Brain microvascular endothelial cell (primary cell): ENCODE measurements at regions not wholly inside any gene's neighbourhood (a gene's known extent, or its start where the extent isn't known, plus 50 kb on each side); places are given as distances from the start of the nearest gene placed in this dataset.

Experiments
- DNase-seq: peaks from one replicate; pipeline ENCODE4 v3.0.0-alpha.2; 2020
- H3K27ac ChIP-seq: fragments of 250-450 bp; sonication (Bioruptor Pico); 2 replicates; pipeline ENCODE4 v1.5.1; 2020; ENCODE audit warnings: mild to moderate bottlenecking, moderate library complexity
- H3K27me3 ChIP-seq: fragments of 250-450 bp; sonication (Bioruptor Pico); replicated peaks from 2 replicates; pipeline ENCODE4 v1.5.1; 2020; ENCODE audit warnings: mild to moderate bottlenecking
- H3K36me3 ChIP-seq: fragments of 250-450 bp; sonication (Bioruptor Pico); replicated peaks from 2 replicates; pipeline ENCODE4 v1.5.1; 2020; ENCODE audit warnings: mild to moderate bottlenecking
- H3K4me3 ChIP-seq: 2 replicates; pipeline ENCODE4 v1.5.1; 2011; ENCODE audit warnings: low read depth, mild to moderate bottlenecking, control low read depth, low read length, moderate library complexity
- in situ Hi-C: cut with HindIII; loops from 2 replicates; pipeline ENCODE4 v1.10.0; 2017; ENCODE audit warnings: low sequenced_read_pairs, low pct_ligation_motif_present
- TF ChIP-seq, protein P1 (sequence below): IDR thresholded peaks from 2 replicates; pipeline ENCODE4 v1.5.1; 2011; ENCODE audit warnings: low read depth, mild to moderate bottlenecking, moderate library complexity, low read length, control low read depth, inconsistent platforms; ENCODE audit errors: missing control alignments

DNA sequence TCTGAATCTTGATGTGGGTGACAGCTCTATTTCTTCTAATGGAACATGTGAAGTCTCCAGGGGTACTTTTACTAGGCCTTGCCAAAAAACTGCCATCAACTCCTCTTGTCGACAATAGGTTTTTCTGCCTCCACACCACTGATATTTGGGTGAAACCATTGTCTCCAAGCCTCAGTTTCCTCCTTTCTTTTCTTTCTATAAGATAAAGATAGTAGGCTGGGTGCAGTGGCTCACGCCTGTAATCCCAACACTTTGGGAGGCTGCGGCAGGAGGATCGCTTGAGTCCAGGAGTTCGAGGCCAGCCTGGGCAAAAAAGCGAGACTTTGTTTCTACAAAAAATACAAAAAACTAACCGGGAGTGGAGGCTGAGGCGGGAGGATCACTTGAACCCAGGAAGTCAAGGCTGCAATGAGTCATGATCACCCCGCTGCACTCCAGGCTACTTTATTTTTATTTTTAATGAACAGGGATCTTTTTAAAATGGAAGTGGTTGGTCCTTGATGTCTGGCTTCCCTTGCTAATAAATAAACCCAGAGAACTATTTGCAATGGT lies 159.9 kb upstream of the TNFAIP3 start:
- H3K27me3 ChIP-seq: no peaks in the 10 kb centered on the region
- DNase-seq: no peak
- no peaks in the 10 kb centered on the region for H3K36me3 ChIP-seq
- H3K27ac ChIP-seq: no peak overlapping the region
- in situ Hi-C loops: no loop called here
- TF ChIP-seq, protein P1, sequence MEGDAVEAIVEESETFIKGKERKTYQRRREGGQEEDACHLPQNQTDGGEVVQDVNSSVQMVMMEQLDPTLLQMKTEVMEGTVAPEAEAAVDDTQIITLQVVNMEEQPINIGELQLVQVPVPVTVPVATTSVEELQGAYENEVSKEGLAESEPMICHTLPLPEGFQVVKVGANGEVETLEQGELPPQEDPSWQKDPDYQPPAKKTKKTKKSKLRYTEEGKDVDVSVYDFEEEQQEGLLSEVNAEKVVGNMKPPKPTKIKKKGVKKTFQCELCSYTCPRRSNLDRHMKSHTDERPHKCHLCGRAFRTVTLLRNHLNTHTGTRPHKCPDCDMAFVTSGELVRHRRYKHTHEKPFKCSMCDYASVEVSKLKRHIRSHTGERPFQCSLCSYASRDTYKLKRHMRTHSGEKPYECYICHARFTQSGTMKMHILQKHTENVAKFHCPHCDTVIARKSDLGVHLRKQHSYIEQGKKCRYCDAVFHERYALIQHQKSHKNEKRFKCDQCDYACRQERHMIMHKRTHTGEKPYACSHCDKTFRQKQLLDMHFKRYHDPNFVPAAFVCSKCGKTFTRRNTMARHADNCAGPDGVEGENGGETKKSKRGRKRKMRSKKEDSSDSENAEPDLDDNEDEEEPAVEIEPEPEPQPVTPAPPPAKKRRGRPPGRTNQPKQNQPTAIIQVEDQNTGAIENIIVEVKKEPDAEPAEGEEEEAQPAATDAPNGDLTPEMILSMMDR: no peak
- H3K4me3 ChIP-seq: no peak overlapping the region

DNA sequence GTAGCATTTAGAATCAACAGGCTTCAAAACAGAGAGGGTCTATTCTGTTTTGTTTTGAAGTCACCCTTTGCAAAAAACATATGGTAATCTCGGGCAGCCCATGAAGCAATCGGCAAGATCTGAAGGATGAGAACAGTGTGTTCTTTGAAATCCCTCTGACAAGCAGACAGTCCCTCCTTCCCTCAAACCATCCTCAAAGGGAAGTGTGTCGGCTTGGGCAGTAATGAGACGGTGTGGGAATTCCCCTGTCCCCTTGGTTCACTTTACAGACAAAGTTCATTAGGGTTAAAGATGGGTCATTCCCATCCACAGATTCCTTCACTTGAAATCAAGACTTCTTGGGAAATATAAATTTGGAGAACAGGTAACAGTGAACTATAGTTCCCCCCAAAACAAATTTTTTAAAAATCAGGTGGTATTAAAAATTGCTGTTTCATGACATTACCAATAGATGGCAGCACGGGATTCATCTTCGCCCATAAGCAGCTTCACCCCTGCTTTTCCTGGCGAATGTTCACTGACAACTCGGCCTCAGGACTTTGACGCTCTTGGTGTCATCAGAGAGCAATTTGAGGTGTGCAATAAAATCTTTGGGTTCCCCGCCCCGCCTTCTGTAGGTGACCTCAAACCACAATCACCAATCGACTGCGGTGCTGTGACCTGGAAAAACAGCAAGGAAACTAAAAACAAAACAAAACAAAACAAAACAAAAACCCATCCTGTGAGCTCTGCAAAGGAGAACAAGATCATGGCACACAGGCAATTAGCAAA lies 159.3 kb upstream of the TNFAIP3 start:
- Histone ChIP-seq H3K4me3 (no peak overlapping the region), H3K27me3 (no peaks in the 10 kb centered on the region), H3K36me3 (no peaks in the 10 kb centered on the region), H3K27ac (peak overlapping the region; percentile 34)
- peak; percentile 63 for DNase-seq
- in situ Hi-C loops: no loop called here
- TF ChIP-seq, protein P1: peak; percentile 74

DNA sequence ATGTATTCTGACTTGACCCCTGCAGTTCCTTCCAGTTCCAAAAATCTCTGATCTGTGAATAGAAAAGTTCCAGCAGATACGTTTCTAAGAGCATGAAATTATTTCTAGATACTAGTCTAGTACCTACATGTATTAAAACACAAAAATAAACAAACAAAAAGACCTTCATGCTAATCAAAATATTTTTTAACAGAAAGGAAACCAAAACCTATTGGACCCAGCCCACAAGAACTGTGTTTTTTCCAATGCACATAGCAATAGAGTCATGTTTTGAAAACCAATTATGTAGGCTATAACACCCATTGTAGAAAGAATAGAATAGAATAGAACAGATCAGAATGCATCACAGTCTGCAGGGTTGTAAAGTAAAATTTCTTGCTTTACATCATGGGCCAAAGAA lies 158.6 kb upstream of the TNFAIP3 start:
- DNase-seq: no peak
- H3K27ac ChIP-seq: no peak overlapping the region

DNA sequence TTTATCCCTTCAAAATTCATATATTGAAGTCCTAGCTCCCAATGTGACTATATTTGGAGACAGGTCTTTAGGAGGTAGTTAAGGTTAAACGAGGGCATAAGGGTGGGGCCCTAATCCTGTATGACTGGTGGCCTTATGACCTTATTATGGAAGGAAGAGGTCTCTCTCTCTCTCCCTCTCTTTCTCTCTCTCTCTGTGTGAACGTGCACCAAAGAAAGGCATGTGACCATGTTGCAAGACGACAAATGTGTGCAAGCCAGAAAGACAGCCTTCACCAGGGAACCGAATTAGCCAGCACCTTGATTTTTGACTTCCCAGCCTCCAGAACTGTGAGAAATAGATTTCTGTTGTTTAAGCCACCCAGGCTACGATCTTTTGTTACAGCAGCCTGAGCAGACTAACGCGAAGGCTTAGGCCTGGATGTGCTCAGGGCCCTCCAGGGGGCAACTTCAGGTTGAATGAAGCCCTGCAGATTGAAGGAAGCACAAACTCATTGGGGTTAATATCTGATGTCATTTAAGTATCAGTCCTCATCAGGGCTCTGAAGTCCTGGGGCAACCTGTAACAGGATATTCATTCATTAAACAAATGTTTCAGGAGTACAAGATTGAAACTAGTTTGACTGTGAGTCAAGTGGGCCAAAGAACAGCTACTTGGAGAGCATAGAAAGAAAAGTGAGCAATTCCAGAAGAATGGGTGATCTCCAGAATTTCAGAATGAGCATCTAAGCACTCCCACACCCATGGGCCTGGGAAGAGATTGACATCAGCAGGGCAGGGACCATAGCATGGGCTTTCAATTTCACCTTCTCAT lies 157.4 kb upstream of the TNFAIP3 start:
- Histone ChIP-seq H3K4me3 (no peak overlapping the region), H3K27me3 (no peaks in the 10 kb centered on the region), H3K36me3 (no peaks in the 10 kb centered on the region), H3K27ac (no peak overlapping the region)
- peak; percentile 16 for DNase-seq
- TF ChIP-seq, protein P1: no peak
- in situ Hi-C loops: no loop called here

More for the DNA sequence above, 158.6 kb upstream of the TNFAIP3 start:
- TF ChIP-seq, protein P1: no peak
- in situ Hi-C loops: no loop called here
- H3K4me3 ChIP-seq: no peak overlapping the region
- no peaks in the 10 kb centered on the region for H3K36me3 ChIP-seq
- no peaks in the 10 kb centered on the region for H3K27me3 ChIP-seq

DNA sequence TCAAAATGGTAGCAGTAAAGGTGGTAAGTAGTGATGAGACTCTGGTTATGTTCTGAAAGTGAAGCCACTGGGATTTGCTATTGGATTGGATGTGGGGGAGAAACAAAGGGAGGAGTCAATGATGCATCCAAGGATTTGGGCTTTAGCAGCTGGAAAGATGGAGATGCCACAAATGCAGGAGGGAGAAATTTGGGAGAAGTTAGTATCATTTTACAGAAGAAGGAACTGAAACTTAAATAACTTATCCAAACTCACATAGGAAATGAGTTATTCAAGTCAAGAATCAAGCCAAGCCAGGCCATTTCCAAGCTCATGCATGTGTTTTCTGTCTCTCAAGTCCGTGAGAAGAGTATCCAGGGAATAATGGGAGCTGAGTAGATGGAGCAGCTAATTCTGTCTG lies 155.1 kb upstream of the TNFAIP3 start:
- in situ Hi-C loops: no loop called here
- no peak overlapping the region for H3K4me3 ChIP-seq

More for the DNA sequence above, 155.1 kb upstream of the TNFAIP3 start:
- no peak for DNase-seq
- no peaks in the 10 kb centered on the region for H3K27me3 ChIP-seq
- no peaks in the 10 kb centered on the region for H3K36me3 ChIP-seq
- no peak overlapping the region for H3K27ac ChIP-seq
- TF ChIP-seq, protein P1: no peak
